NOMO-1 treated with dmso at 0.1 percent for 144 hours (cell line): ENCODE measurements at regions not wholly inside any gene's neighbourhood (a gene's known extent, or its start where the extent isn't known, plus 50 kb on each side); places are given as distances from the start of the nearest gene placed in this dataset.

Source experiments
- DNase-seq: peaks from one replicate; lab custom pipeline; 2025; ENCODE audit not compliant: unreplicated experiment; lab: John Stamatoyannopoulos, UW

DNA sequence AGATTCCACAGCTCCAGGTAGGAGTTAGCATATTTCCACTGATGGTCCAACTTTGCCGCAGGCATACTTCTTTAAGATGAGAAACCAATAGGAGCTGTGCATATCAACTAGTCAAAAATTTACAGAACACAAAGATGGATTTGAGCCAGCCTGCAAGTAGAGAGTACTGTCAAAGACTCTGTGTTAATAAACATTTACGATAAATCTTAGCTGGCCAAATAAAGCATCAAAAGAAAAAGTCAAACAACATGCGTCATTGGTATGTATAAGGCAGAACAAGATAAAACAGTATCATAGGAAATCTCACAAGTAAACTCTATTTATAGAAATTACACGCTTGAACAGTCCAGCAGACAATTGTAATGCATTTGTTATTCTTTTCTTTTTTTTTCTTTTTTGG, 907.4 kb upstream of the AGA start:
- DNase-seq: no peak

DNA sequence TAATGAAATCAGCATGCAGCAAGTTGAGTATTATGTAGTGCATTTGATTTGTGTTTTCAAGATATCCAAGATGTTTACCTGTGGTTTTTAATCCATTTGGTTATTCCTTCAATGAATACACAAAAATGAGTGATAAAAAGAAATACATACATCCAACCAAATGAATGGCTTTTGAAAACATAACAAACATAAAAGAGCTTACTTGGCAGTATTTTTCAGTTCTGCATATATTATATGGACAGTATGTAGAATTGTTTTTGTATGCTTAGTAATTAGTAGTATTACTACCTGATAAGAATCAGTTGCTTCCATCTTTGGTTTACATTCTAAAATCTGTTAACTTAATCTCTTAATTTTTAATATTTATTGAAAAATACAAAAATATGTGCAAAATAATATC, 908.9 kb upstream of the AGA start:
- no peak for DNase-seq

DNA sequence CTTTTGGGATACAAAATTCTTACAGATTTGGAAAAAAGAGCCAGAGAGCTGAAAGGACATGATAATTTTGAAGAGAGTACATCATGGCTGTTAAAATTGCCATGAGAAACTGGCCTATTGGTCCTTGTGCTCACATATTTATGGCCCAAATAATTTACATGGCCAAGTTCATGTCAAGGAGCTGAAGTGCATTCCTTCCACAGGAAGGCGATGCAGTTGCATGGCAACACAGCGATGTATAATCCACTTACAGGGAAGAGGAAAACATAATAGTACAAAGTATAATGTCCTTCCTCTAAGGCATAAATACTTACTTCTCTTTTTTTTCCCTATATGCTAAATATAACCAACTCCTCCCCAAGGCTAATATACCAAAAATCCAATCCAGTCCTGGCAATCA, 914.5 kb upstream of the AGA start:
- DNase-seq: no peak

DNA sequence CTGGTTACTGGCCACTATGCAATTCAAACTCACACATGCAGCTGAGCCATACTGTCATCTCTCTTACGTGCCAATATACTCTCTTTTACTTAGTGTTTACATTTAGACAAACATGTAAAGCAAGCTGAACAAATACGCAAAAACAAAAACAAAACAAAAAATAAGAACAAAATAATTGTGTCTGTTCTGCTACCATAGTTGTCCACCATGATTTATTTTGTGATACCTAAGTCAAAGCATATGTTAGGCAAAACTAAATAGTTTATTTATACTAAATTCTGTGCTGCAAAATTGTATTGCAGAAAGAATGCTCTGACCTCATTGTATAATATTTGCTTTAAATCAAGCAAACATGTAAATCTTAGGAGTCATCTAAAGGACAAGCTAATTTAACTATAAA, 943.2 kb upstream of the AGA start:
- no peak for DNase-seq

DNA sequence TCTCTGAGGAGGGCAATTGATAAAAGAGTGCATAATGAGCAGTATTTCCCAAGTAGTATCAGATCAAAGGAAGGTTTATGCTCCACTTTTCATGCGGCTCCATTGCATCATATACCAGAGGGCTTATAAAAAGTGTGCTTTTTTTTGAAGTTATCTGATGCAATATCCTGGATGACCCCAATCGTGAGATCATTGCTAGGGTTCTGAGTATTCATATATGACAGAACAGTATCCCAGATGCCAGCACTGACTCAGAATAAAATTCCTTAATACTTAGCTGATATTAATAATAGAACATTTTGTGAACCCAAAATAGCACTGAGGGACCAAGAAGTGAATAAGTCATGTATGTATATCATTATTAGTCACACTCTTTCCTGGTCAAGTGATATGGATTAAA, 945.5 kb upstream of the AGA start:
- no peak for DNase-seq

DNA sequence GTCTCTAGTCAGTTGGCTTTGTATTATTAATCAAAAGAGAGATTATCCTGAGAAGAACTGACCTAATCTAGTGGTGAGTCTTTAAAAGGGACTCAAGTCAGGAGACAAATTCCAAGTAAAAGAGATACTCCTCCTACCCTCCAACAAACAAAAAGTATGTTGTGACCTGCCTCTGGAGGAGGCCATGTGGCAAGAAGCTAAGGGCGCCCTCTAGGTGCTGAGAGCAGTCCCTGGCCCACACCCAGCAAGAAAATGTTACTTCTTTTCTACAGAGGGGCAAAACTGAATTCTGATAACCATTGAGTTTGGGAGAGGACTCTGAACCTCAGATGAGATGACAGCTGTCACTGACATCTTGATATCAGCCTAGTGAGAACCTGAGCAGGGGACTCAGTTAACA, 953.6 kb upstream of the AGA start:
- DNase-seq: no peak

DNA sequence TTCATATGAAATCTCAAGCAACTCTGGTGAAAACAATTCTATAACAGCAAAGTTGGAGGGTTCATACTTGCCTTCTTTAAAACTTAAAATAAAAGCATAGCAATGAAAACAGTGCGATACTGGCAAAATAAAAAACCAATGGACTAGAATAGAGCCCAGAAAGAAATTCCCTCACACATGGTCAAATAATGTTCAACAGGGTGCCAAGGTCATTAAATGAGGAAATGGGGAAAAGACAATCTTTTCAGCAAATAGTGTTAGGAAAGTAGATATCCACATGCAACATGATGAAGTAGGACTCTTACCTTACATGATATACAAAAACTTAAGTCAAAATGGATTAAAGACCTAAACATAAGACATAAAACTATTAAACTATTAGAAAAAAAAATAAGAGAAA, 970.2 kb upstream of the AGA start:
- DNase-seq: no peak

DNA sequence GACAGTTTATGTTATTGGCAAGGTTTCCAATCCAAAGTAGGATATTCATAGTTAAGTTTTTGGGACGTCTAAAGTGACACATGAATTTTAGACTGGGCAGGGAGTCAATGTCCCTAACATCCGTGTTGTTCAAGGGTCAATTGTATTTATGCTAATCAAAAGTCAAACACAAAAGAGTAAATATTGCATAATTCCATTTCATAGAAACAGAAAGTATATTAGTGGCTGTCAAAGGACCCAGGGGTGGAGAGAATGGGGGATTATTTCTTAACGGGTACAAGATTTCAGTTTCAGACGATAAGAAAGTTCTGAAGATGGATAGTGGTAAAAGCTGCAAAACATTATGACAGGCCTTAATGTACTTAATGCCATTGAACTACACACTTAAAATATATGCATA, 971.8 kb upstream of the AGA start:
- no peak for DNase-seq

DNA sequence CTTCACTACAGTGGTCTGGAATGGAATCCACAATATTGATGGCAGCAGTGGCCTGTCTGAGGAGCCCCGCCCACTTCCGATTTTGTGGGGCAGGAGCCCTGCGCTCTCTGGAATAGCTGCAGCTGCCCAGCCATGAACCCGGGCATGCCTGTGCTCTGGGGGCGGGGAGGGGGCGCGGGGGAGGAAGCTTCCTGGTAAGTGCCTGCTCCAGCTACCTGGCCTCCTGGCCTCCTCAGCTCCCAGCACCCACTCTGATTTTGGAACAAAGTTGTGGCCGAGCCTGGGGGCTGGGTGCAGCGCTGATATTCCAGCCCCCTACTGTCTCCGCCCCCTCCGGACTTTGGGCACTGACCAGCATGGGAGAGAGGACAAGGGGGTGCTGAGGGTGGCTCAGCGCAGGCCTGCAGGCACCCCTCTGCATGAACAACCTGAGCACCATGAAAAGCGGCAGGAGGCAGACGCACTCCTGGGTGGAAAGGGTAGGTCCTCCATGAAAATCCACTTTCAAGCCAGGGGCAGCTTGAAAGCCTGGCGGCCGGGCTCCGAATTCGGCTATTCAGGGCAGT, 972.7 kb upstream of the AGA start:
- DNase-seq: no peak

DNA sequence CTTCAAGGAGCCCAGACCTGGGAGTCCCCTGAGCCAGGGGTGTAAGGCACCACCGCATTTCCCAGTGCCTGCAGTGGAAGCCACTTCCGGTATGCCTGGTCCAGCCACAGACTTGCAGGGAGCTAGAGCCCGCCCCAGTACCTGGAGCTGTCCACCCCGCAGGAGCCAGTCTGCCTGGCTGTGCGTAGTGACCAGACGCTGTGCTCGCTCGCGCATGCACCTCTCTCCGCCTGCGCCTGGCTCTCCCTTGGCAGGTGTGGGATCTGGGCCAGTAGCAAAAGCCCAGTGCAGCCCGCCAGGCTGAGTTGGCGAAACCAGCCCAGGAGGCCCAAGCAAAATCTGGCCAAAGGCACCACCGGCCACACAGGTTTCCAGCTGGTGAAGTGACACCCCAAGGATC, 973.7 kb upstream of the AGA start:
- no peak for DNase-seq

DNA sequence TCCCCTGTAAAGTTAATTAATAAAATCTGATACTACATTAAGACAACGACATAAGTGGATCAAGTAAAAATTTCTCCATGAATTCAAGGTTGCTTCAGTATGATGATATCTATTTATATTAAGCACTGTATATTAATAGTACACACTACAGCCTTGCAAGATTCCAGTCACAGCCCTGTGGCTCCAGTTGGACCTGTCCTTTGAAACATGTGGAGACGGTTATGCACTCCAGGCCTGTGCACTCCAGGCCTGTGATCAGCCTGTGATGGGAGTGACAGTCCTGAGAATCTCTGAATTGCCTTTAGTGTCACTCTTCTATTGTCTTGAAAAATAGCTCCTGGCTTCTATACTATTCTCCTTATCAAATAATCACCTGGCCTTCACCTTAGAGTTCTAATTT, 981.1 kb upstream of the AGA start:
- no peak for DNase-seq

DNA sequence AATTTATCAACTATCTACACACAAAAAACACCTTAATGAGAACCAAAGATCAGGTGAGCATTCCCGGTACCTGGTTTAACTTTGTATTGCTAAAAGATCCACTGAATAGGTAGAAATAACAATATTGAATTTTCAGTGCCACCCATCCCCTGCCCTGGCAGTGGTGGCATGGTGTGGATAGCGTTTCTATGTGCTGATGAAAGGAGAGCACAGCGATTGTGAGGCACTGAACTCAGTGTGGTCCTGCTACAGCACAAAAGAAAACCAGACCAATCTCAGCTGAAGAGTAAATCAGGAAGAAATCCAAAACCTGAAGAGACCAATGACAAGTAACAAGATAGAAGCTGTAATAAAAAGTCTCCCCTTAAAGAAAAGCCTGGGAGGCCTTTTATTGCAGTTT, 984.6 kb upstream of the AGA start:
- DNase-seq: no peak

DNA sequence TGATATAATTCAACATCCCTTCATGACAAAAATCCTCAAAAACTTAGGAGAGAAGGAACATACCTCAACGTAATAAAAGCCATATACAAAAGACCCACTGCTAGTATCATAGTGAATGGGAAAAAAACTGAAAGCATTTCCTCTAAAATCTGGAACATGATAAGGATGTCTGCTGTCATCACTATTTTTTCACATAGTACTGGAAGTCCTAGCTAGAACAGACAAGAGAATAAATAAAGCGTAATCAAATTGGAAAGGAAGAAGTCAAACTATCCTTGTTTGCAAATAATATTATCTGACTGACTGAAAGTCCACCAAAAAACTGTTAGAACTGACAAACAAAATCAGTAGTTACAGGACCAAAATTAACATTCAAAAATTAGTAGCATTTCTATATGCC, 985.4 kb upstream of the AGA start:
- no peak for DNase-seq

DNA sequence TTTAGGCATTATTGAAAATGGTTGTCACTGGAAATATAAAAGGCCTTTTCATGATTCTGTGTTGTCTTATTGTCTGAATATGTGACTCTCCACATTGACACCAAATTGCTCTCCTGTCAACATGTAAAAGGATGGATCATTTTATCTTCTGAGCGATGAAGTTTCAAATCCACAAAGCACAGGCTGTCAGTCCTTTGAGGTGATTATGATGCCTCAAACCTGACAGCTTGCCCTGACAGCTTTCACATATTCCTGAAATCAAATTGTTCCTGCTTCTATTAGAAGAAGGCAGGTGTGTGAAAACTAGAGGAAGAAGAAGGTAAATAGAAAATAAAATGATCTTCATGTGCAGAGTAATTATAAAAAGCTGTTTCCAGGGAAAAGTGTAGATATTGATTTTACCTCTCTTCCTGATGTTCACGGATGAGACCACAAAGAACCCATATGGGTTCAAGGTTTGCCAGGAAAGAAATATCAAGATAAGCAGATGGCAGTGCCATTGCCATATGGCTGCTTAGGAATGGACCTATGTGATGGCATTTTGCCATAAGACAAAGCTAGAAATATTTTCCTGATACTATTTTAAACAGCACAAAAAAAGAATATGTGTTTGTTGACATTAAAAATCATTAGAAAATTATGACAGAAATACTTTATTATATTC, 1006.3 kb upstream of the AGA start:
- DNase-seq: no peak

DNA sequence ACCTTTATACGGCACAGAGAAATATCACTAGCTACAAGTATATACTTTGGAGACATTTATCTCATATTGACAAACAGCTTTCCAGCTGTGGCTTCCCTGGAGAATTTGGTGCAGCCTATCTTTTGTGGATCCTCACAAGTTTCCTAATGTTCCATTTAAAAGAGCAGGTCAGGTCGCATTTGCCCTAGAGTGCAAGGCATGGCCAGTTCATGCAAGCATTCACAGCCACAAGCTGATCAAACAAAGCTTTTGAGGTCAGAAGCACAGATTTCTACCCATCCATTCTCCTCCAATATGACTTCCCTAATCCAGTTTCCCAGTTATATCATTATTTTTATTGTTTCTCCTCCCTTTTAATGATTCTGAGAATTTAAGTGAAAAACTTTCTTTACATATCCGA, 1008.4 kb upstream of the AGA start:
- no peak for DNase-seq

DNA sequence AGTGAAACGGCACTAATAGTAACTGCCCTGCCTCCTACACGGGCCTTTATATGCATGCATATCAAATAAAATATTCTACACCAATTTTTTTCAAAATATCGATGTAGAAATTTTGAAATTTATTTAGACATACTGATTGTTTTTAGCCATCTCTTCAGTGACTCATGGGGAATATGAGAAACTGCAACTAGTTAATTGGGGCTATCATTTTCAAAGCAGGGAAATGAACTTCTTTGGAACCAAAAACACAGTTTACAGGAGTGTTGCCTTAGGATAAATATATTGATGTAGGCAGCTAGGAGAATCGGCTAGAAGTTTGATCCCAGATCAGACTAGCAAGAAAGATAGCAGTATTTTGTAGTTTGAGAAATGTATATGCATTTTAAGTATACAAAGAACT, 1010.8 kb upstream of the AGA start:
- no peak for DNase-seq

DNA sequence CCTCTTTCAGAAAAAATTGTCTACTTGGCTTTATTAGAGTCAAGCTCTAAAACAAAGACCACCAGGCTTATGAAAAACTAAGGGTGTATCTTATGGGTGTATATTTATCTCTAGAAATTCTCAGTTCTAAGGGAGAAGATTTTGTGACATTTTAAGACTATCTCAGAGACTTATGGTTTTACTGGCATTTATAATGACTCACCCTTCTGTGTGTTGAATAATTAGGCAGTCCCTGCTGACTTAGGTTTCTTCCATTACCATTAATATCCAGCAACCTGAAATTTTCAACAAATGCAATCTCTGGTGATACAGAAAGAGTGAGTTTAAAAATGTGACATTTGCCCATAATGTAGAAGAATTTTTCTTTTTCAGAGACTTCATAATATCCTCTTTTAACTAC, 1015.0 kb upstream of the AGA start:
- no peak for DNase-seq

DNA sequence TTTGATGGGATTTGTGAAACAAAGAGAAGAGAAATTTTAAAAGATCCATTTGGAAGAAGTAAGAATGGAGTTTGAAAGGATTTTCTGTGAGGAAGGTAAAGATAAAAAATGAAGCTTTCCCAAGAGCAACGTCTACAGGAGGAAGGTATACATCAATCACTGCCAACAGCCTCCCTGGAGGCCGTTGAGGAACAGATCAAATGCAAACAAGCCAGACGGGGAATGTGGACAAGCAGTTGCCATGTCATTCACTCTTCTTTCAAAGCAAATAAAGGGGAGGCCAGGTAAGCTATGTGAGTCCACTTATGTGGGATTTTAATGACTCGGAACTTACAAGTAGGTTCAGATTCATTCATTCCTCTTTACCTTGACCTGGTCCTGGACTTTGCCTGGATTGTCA, 1020.5 kb upstream of the AGA start:
- no peak for DNase-seq

DNA sequence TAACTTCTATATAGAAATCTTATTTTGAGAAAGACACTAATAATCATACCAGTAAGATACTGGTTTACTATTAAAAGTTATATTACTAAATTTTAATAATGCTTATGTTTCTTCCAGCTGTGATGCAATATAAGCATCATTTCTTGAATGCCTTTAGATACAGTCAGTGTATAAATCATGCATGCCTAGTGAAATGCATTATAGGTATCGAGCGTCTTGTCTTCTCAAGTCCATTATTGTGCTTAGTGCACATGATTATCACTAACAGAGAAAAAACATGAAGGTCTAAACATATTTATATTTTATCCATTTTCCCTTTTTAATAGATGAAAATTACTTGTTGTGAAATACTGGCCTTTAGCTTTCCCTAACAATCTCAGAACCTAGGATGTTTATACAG, 1021.5 kb upstream of the AGA start:
- no peak for DNase-seq

DNA sequence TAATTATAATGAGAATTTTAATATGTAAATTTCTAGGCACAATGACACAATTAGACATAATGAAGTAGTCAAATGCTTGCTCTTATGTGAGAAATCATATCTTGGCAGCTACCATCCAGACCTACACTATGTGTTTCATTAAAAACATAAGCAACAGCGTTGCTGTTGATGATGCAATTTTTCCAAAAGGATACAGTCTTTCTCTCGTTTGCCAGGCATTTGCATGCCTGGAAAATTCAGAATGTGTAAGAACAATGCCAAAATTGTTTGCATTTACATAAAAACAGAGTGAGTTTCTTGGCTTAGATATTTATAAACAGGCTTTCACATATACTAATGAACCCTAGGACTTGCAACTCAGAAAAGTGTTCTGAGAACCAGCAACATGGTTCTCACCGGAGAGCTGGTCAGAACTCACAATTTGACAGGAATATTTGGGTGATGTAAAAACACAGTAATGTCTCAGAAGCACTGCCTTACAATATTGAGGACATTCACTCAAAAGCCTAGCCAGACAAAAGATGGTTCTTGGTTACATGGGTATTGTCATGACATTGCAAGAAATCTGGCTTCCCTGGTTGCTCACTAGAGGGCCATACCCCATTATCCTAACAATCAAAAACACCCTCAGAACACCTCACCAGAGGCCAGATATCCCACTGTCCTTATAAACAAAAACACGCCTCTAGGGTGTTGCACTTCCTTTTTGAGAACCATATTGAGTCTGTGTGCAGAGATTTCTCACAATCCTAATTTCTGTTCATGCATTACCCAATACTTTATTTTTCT, 1029.0 kb upstream of the AGA start:
- DNase-seq: no peak

DNA sequence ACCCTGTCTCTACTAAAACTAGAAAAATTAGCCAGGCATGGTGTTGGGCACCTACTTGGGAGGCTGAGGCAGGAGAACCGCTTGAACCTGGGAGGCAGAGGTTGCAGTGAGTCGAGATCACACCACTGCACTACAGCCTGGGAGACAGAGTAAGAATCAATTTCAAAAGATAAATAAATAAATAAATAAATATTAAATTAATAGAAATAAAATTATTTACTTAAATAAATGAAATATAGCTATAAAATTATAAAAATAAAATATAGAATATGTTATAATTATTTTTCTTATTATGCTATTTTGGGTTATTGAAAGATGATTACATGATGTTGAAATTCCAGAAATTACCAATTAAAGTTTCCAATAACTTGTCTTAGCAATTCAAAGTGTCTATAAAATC, 1029.8 kb upstream of the AGA start:
- DNase-seq: no peak

DNA sequence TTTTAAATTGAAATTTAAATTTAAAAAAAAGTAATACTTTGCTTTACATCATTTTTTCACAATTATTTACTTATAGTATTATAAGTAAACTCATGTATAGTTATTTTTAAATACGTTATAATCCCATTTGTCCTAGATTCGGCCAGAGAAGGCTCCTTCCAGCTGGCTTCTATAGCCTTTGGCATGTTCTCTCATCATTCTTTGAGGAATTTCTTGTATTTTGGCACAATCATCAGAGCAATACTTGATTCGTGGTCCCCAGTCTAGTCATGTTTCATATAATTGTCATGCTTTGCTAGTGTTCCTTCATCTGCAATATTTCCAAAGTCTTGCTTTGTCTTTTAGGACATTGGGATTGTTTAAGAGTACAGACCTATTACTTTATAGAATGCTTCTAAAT, 1037.9 kb upstream of the AGA start:
- no peak for DNase-seq

DNA sequence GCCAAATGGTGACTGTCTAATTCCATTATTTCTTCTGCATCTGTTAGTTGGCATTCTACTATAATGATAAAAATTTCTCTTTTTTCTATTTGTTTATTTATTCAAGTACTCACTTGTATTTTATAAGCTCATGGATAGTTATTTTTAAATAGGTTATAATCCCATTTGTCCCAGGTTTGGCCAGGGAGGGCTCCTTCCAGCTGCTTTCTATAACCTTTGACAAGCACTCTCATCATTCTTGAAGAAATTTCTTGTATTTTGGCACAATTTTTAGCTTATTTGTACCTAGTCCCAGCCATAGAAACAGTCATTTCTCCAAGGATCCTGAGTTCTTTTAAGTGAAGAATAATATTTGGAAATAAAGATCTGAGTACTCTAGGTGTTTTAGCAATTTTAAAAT, 1038.6 kb upstream of the AGA start:
- no peak for DNase-seq
